ENCODE measurements at regions not wholly inside any gene's neighbourhood (a gene's known extent, or its start where the extent isn't known, plus 50 kb on each side); places are given as distances from the start of the nearest gene placed in this dataset.
"Not testable (repeated sequence)": the region's sequence is repeated elsewhere in the genome, so short reads cannot be mapped to it uniquely, and the experiment has no call there.

- Histone ChIP-seq H3K9ac (no peak overlapping the region), H3K36me3 (ENCODE audit: low read depth) (no peaks in the 10 kb centered on the region), H3K27ac (no peak overlapping the region), H4K20me1 (ENCODE audit: insufficient read depth) (no peaks in the 10 kb centered on the region), H2AFZ (no peak overlapping the region), H3K4me1 (ENCODE audit: insufficient read depth) (no peaks in the 10 kb centered on the region), H3K9me2 (ENCODE audit: insufficient read depth) (no peaks in the 10 kb centered on the region), H3K27me3 (replicated peaks; ENCODE audit: insufficient read depth) (no peaks in the 10 kb centered on the region), H3K4me3 (no peak overlapping the region), H3K9me3 (ENCODE audit: low read depth) (no peaks in the 10 kb centered on the region), H3K4me2 (ENCODE audit: unreplicated experiment) (no peak overlapping the region), H3K79me2 (ENCODE audit: insufficient read depth) (no peaks in the 10 kb centered on the region), H3F3A (ENCODE audit: insufficient read depth) (no peaks in the 10 kb centered on the region)
- TF ChIP-seq EZH2 (IDR thresholded peaks at IDR 0.05; ENCODE audit: insufficient read depth, poor library complexity, severe bottlenecking) (no peak), EZH2phosphoT487 (IDR thresholded peaks at IDR 0.05; ENCODE audit: insufficient read depth, low read depth) (no peak)
- in situ Hi-C loops (cut with MboI) = no loop called here
- DNase-seq = no peak
These were observed 2295.4 kb downstream of the ARAP2 start for GRCh38 chr4:33948921-33949320.

- H3F3A ChIP-seq (ENCODE audit: insufficient read depth); H3K27ac ChIP-seq; H3K9me2 ChIP-seq (ENCODE audit: insufficient read depth); H3K79me2 ChIP-seq (ENCODE audit: insufficient read depth); H4K20me1 ChIP-seq (ENCODE audit: insufficient read depth); in situ Hi-C loops (cut with MboI); H2AFZ ChIP-seq; H3K36me3 ChIP-seq (ENCODE audit: low read depth); H3K9ac ChIP-seq; H3K4me2 ChIP-seq (ENCODE audit: unreplicated experiment); H3K4me3 ChIP-seq; DNase-seq; H3K9me3 ChIP-seq (ENCODE audit: low read depth); H3K27me3 ChIP-seq (replicated peaks; ENCODE audit: insufficient read depth); H3K4me1 ChIP-seq (ENCODE audit: insufficient read depth): not testable (repeated sequence)
- WGBS, 2 experiments (ENCODE audit: low coverage in 1 of 2, low lambda C conversion rate in 2 of 2, missing lambda C conversion rate in 2 of 2) = 81 to 82% methylated on average over 4 of the region's 4 CpGs
These were observed 2290.5 kb downstream of the ARAP2 start for GRCh38 chr4:33953848-33954247.

DNA sequence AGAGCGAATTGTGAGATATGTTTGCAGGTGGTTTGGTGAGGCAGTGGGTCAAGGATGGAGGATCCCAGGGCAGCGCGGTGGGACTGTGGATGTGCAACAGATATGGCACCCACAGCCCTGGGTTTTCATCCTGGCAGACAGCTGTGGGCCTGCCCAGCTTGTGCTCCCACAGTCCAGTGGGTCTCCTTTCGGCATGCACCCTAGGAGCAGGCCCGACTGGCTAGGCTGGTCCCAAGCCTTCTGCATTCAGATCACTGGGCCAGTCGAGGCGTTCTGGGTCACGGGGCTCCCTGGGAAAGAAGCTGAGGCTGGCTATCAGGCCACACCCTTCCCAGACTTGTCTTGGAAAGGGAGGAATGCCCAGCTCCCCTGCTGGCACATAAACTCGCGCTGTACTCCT is 2289.6 kb downstream of the ARAP2 start:
- Histone ChIP-seq H3K9me3 (ENCODE audit: low read depth) (no peaks in the 10 kb centered on the region), H3K79me2 (ENCODE audit: insufficient read depth) (no peaks in the 10 kb centered on the region), H3K4me1 (ENCODE audit: insufficient read depth) (no peaks in the 10 kb centered on the region), H3K27me3 (replicated peaks; ENCODE audit: insufficient read depth) (no peaks in the 10 kb centered on the region), H4K20me1 (ENCODE audit: insufficient read depth) (no peaks in the 10 kb centered on the region), H3K9ac (no peak overlapping the region), H2AFZ (no peak overlapping the region), H3K4me2 (ENCODE audit: unreplicated experiment) (no peak overlapping the region), H3K4me3 (no peak overlapping the region), H3K9me2 (ENCODE audit: insufficient read depth) (no peaks in the 10 kb centered on the region), H3F3A (ENCODE audit: insufficient read depth) (no peaks in the 10 kb centered on the region), H3K27ac (no peak overlapping the region), H3K36me3 (ENCODE audit: low read depth) (no peaks in the 10 kb centered on the region)
- no peak for TF ChIP-seq EZH2phosphoT487 (IDR thresholded peaks at IDR 0.05; ENCODE audit: insufficient read depth, low read depth)
- no peak for TF ChIP-seq EZH2 (IDR thresholded peaks at IDR 0.05; ENCODE audit: insufficient read depth, poor library complexity, severe bottlenecking)
- in situ Hi-C loops (cut with MboI) = no loop called here
- DNase-seq = no peak
- WGBS, 2 experiments (ENCODE audit: low coverage in 1 of 2, low lambda C conversion rate in 2 of 2, missing lambda C conversion rate in 2 of 2) = 84 to 91% methylated on average over 10 of the region's 10 CpGs

DNA sequence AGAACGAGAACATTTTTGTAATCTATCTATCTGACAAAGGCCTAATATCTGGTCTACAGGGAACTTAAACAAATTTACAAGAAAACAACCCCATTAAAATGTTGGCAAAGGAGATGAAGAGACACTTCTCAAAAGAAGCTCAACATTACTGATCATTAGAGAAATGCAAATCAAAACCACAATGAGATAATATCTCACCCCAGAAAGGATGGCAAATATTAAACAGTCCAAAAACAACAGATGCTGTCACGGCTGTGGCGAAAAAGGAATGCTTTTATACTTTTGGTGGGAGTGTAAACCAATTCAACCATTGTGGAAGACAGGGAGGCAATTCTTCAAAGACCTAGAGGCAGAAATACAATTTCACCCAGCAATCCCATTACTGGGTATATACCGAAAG is 2284.8 kb downstream of the ARAP2 start:
- Histone ChIP-seq H2AFZ (no peak overlapping the region), H3K4me3 (no peak overlapping the region), H3K36me3 (ENCODE audit: low read depth) (no peaks in the 10 kb centered on the region), H3K79me2 (ENCODE audit: insufficient read depth) (no peaks in the 10 kb centered on the region), H3K9me3 (ENCODE audit: low read depth) (no peaks in the 10 kb centered on the region), H3K4me2 (ENCODE audit: unreplicated experiment) (no peak overlapping the region), H3K9me2 (ENCODE audit: insufficient read depth) (no peaks in the 10 kb centered on the region), H4K20me1 (ENCODE audit: insufficient read depth) (no peaks in the 10 kb centered on the region), H3F3A (ENCODE audit: insufficient read depth) (no peaks in the 10 kb centered on the region), H3K27me3 (replicated peaks; ENCODE audit: insufficient read depth) (no peaks in the 10 kb centered on the region), H3K4me1 (ENCODE audit: insufficient read depth) (peaks cover 3% of the 10 kb centered on the region; the same call in 1 of the 2 replicates), H3K9ac (no peak overlapping the region), H3K27ac (no peak overlapping the region)
- WGBS, 2 experiments (ENCODE audit: low coverage in 1 of 2, low lambda C conversion rate in 2 of 2, missing lambda C conversion rate in 2 of 2) = 25 to 28% methylated on average over 4 of the region's 4 CpGs
- in situ Hi-C loops (cut with MboI) = no loop called here
- DNase-seq = peak; percentile 34
- TF ChIP-seq EZH2 (IDR thresholded peaks at IDR 0.05; ENCODE audit: insufficient read depth, poor library complexity, severe bottlenecking) (no peak), EZH2phosphoT487 (IDR thresholded peaks at IDR 0.05; ENCODE audit: insufficient read depth, low read depth) (0 out of 2 replicates have a peak, but pooled peaks have one; percentile 70)

DNA sequence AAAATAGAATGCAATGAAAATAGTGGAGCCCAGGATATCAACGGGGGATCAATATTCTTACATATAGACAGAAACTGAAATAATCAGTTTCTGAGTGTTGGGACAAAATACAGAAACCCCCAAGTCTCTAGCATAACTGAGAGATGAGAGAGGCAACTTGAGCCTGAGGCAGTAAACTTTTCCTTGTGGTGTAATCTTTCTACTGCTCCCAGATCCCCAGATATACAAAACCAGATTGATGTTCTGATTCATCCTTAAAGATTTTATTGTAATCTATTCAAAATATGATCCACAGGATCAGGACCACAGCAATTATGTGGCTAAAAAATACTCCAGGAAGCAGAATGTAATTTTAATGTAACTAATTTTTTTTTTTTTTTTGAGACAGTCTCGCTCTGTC is 2282.6 kb downstream of the ARAP2 start:
- Histone ChIP-seq H3K27me3 (replicated peaks; ENCODE audit: insufficient read depth) (no peaks in the 10 kb centered on the region), H3K9me2 (ENCODE audit: insufficient read depth) (no peaks in the 10 kb centered on the region), H3K27ac (no peak overlapping the region), H4K20me1 (ENCODE audit: insufficient read depth) (no peaks in the 10 kb centered on the region), H3K36me3 (ENCODE audit: low read depth) (no peaks in the 10 kb centered on the region), H3K4me1 (ENCODE audit: insufficient read depth) (peaks cover 3% of the 10 kb centered on the region; the same call in 1 of the 2 replicates), H3F3A (ENCODE audit: insufficient read depth) (no peaks in the 10 kb centered on the region), H2AFZ (no peak overlapping the region), H3K9me3 (ENCODE audit: low read depth) (no peaks in the 10 kb centered on the region), H3K4me2 (ENCODE audit: unreplicated experiment) (no peak overlapping the region), H3K79me2 (ENCODE audit: insufficient read depth) (no peaks in the 10 kb centered on the region), H3K9ac (no peak overlapping the region), H3K4me3 (no peak overlapping the region)
- WGBS, 2 experiments (ENCODE audit: low coverage in 1 of 2, low lambda C conversion rate in 2 of 2, missing lambda C conversion rate in 2 of 2) = 76 to 94% methylated on average over 2 of the region's 2 CpGs
- no peak for TF ChIP-seq EZH2phosphoT487 (IDR thresholded peaks at IDR 0.05; ENCODE audit: insufficient read depth, low read depth)
- TF ChIP-seq EZH2 (IDR thresholded peaks at IDR 0.05; ENCODE audit: insufficient read depth, poor library complexity, severe bottlenecking) = no peak
- in situ Hi-C loops (cut with MboI) = no loop called here
- DNase-seq = peak; percentile 39
